Right lobe of liver (tissue), 4 donors: ENCODE measurements at regions not wholly inside any gene's neighbourhood (a gene's known extent, or its start where the extent isn't known, plus 50 kb on each side); places are given as distances from the start of the nearest gene placed in this dataset.

Experiments
- CTCF ChIP-seq, 4 donors: fragments of 200-600 bp in 3 of 4; fragments of 450-650 bp in 1 of 4; IDR thresholded peaks; one replicate each; pipeline versions ENCODE4 v1.5.1 to v1.8.0; 2016 to 2022; ENCODE audit warnings: antibody characterized with exemption in 4 of 4, mild to moderate bottlenecking in 2 of 4
- POLR2A ChIP-seq: fragments of 450-650 bp; IDR thresholded peaks from one replicate; pipeline ENCODE4 v1.6.1; 2017; ENCODE audit warnings: antibody characterized with exemption, mild to moderate bottlenecking
- donor health status: DM: no; HTN: no; CAD: no.
- donor health status: DM: no; HTN: no; CAD: no.
- donor health status: DM: no; HTN: yes; CAD: no.

- TF ChIP-seq POLR2A (no peak), CTCF (IDR thresholded peaks at IDR 0.05) (no peak)
These were observed 201.4 kb downstream of the MAGEB17 start for GRCh38 chrX:16368696-16369095.
